ENCODE measurements at regions not wholly inside any gene's neighbourhood (a gene's known extent, or its start where the extent isn't known, plus 50 kb on each side); places are given as distances from the start of the nearest gene placed in this dataset.

- no peak for TF ChIP-seq CTCF (IDR thresholded peaks at IDR 0.05)
- no peak for TF ChIP-seq POLR2AphosphoS5 (IDR thresholded peaks at IDR 0.05)
Measured at GRCh38 chr18:65498605-65499004, 252.2 kb upstream of the CDH7 start.
